GM12878 (cell line): ENCODE measurements at regions not wholly inside any gene's neighbourhood (a gene's known extent, or its start where the extent isn't known, plus 50 kb on each side); places are given as distances from the start of the nearest gene placed in this dataset.

Experiments
- ATAC-seq: fragments of 200-7000 bp; cut with Tn5 transposase; 3 replicates; pipeline ENCODE4 v1.9.1; 2020; ENCODE audit warnings: mild to moderate bottlenecking, moderate library complexity
- BruUV-seq: library from RNA; stranded (reverse); fragments of 400-500 nt; replicated peaks from 2 replicates; lab custom pipeline; 2021; lab: Mats Ljungman, UMichigan
- CTCF ChIA-PET: fragments of 300-600 bp; sonication (Branson Sonifier 250); formaldehyde crosslinking; extraction: SDS; loops from one replicate; lab custom pipeline; 2021; ENCODE audit warnings: inconsistent platforms; lab: Yijun Ruan, JAX
- POLR2A ChIA-PET: fragments of 350-600 bp; formaldehyde crosslinking; extraction: SDS; loops from one replicate; lab custom pipeline; 2021; ENCODE audit warnings: inconsistent platforms; lab: Charles Lee
- RAD21 ChIA-PET: fragments of 300-600 bp; sonication (Branson Sonifier 250); formaldehyde crosslinking; loops from one replicate; lab custom pipeline; 2023; ENCODE audit warnings: antibody characterized with exemption; ENCODE audit not compliant: unreplicated experiment; lab: Charles Lee
- SMC1A ChIA-PET: fragments of 300-600 bp; sonication (Branson Sonifier 250); formaldehyde crosslinking; loops from one replicate; lab custom pipeline; 2023; ENCODE audit not compliant: unreplicated experiment, uncharacterized antibody; lab: Charles Lee
- DNase-seq: peaks from one replicate; pipeline ENCODE4 v3.0.0-alpha.2; 2011; ENCODE audit warnings: low read depth, low spot score
- FAIRE-seq: peaks from 3 replicates; lab custom pipeline; 2011; peaks lifted over from hg19 to GRCh38; lab: Jason Lieb, UNC
- H2AFZ ChIP-seq: 2 replicates; pipeline ENCODE4 v1.6.0; 2011; ENCODE audit warnings: low read depth, low read length, control low read depth; ENCODE audit not compliant: control insufficient read depth
- H3K27ac ChIP-seq: 2 replicates; pipeline ENCODE4 v1.5.1; 2011; ENCODE audit warnings: control low read depth; ENCODE audit not compliant: control insufficient read depth, insufficient read depth
- H3K27me3 ChIP-seq, 2 experiments: replicated peaks in 1 of 2; 2 replicates each; pipeline versions ENCODE4 v1.6.0 to v1.6.1; 2011; ENCODE audit warnings: low read length in 1 of 2; ENCODE audit not compliant: control insufficient read depth in 2 of 2, insufficient read depth in 2 of 2
- H3K36me3 ChIP-seq, 2 experiments: 2 replicates each; pipeline ENCODE4 v1.5.1; 2011; ENCODE audit warnings: low read length in 1 of 2; ENCODE audit not compliant: control insufficient read depth in 2 of 2, insufficient read depth in 2 of 2
- H3K4me1 ChIP-seq: 2 replicates; pipeline ENCODE4 v1.6.1; 2011; ENCODE audit warnings: mild to moderate bottlenecking, low read length, moderate library complexity, mixed read lengths; ENCODE audit not compliant: control insufficient read depth, insufficient read depth
- H3K4me2 ChIP-seq: 2 replicates; pipeline ENCODE4 v1.6.0; 2011; ENCODE audit warnings: control low read depth; ENCODE audit not compliant: control insufficient read depth, insufficient read depth
- H3K4me3 ChIP-seq: fragments of 200-600 bp; sonication (generic); 2 replicates; pipeline ENCODE4 v1.5.1; 2016
- H3K79me2 ChIP-seq: 2 replicates; pipeline ENCODE4 v1.6.0; 2011; ENCODE audit warnings: low read length; ENCODE audit not compliant: control insufficient read depth, insufficient read depth
- H3K9ac ChIP-seq: 2 replicates; pipeline ENCODE4 v1.8.0; 2011; ENCODE audit warnings: low read length, control low read depth, mixed read lengths; ENCODE audit not compliant: control insufficient read depth, insufficient read depth
- H3K9me3 ChIP-seq: replicated peaks from 3 replicates; pipeline ENCODE4 v1.5.1; 2011; ENCODE audit warnings: mild to moderate bottlenecking, low read length; ENCODE audit not compliant: control insufficient read depth, insufficient read depth
- H4K20me1 ChIP-seq: 2 replicates; pipeline ENCODE4 v1.6.0; 2011; ENCODE audit not compliant: control insufficient read depth, insufficient read depth
- ASH2L ChIP-seq: fragments of 300-600, 200-600 bp; sonication (generic); IDR thresholded peaks from 2 replicates; pipeline ENCODE4 v1.6.1; 2017; ENCODE audit warnings: low read depth, mild to moderate bottlenecking, borderline replicate concordance
- ATF7 ChIP-seq: fragments of 450-650 bp; IDR thresholded peaks from 2 replicates; pipeline ENCODE4 v1.6.1; 2016; ENCODE audit warnings: low read depth, mild to moderate bottlenecking
- CREB1 ChIP-seq: IDR thresholded peaks from 2 replicates; pipeline ENCODE4 v1.6.1; 2012; ENCODE audit warnings: low read depth, mild to moderate bottlenecking, inconsistent platforms
- NFYB ChIP-seq: IDR thresholded peaks from 2 replicates; pipeline ENCODE4 v1.6.1; 2011; ENCODE audit warnings: low read depth, mild to moderate bottlenecking, low read length, improper control_type of control experiment, moderate library complexity; ENCODE audit not compliant: insufficient read depth
- POLR2A ChIP-seq: IDR thresholded peaks from 2 replicates; pipeline ENCODE4 v1.6.1; 2011; ENCODE audit warnings: low read depth, mild to moderate bottlenecking, low read length
- SP1 ChIP-seq: IDR thresholded peaks from one replicate; pipeline ENCODE4 v1.6.1; 2011; ENCODE audit warnings: low read depth, low read length
- STAT3 ChIP-seq: IDR thresholded peaks from 2 replicates; pipeline ENCODE4 v1.6.1; 2011; ENCODE audit warnings: low read depth, low read length, improper control_type of control experiment
- TCF3 ChIP-seq: IDR thresholded peaks from 2 replicates; pipeline ENCODE4 v1.6.1; 2012; ENCODE audit warnings: low read depth, mild to moderate bottlenecking, low read length, borderline replicate concordance; ENCODE audit not compliant: insufficient read depth
- WGBS: methylation state at CpG from one replicate; pipeline ENCODE4 v1.1.6; 2016; ENCODE audit warnings: low lambda C conversion rate; ENCODE audit not compliant: insufficient replicate concordance, insufficient coverage; ENCODE audit errors: missing lambda C conversion rate; 5-methylcytosine and 5-hydroxymethylcytosine counted together
- in situ Hi-C: fragments of 300-500 bp; cut with MboI; formaldehyde crosslinking; loops from 9 replicates; pipeline ENCODE4 v1.14.3; 2018; ENCODE audit warnings: mixed read lengths
- intact Hi-C: fragments of 100-400 bp; cut with micrococcal nuclease; formaldehyde crosslinking; loops from one replicate; pipeline ENCODE4 v1.14.2; 2022; ENCODE audit not compliant: unreplicated experiment
- TF ChIP-seq, protein P1 (sequence below): fragments of 150-350 bp; IDR thresholded peaks from 2 replicates; pipeline ENCODE4 v1.6.1; 2014; ENCODE audit warnings: mild to moderate bottlenecking, low read depth, low read length
- TF ChIP-seq, protein P2 (sequence below): fragments of 450-650 bp; IDR thresholded peaks from 2 replicates; pipeline ENCODE4 v1.6.1; 2017; ENCODE audit warnings: mild to moderate bottlenecking, low read depth, inconsistent platforms; ENCODE audit not compliant: poor library complexity, severe bottlenecking
- TF ChIP-seq, protein P3 (sequence below): fragments of 450-650 bp; formaldehyde crosslinking; IDR thresholded peaks from 2 replicates; pipeline ENCODE4 v1.5.0; 2022; ENCODE audit warnings: mild to moderate bottlenecking, missing genetic modification characterization
- TF ChIP-seq, protein P4 (sequence below): fragments of 450-650 bp; IDR thresholded peaks from 2 replicates; pipeline ENCODE4 v1.6.1; 2018; ENCODE audit warnings: borderline replicate concordance, mild to moderate bottlenecking; ENCODE audit not compliant: partially characterized antibody
- TF ChIP-seq, protein P5 (sequence below): IDR thresholded peaks from 2 replicates; pipeline ENCODE4 v1.6.1; 2012; ENCODE audit warnings: low read depth, low read length, improper control_type of control experiment

DNA sequence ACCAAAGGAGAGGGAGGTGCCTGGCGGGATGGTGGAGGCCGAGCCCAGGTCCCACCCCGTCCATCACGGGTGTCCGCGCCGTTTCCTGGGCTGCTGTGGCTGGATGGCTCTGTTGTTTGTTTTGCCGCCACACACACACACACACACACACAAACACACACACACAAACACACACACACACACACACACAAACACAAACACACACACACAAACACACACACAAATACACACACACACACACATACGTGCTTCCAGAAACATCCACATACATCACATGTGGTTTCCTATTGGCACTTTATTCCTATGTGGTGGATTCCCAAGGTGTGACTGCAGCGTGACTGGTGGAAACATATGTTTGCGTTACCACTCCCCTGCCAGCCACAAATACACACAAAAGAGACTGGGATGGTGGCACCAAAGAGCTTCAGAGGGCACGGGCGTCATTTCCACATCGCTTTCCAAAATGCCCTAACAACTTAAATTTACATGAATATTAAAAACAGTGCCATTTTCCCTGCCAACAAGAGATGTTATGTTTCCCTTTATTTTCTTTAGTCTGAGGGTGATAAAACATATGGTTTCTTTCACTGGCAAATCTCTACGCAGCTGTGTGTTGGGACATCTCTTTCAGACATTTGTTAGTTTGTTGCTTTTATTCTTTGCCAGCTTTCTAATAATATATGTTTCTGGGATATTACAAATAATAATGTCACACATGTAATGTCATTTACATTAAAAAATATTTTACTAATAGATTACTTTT lies 356.8 kb downstream of the BRD1 start:
- H3K27me3 ChIP-seq, result no peaks in the 10 kb centered on the region
- H4K20me1 ChIP-seq, result no peaks in the 10 kb centered on the region
- FAIRE-seq (no peak), DNase-seq (no peak), ATAC-seq (no peak)
- H3K9me3 ChIP-seq, result no peaks in the 10 kb centered on the region; the same call in 2 of the 3 replicates
- CTCF ChIA-PET, result no interaction called here
- H3K79me2 ChIP-seq, result no peaks in the 10 kb centered on the region
- RAD21 ChIA-PET, result no interaction called here
- SMC1A ChIA-PET, result no interaction called here
- POLR2A ChIA-PET, result no interaction called here
- H3K4me3 ChIP-seq, result no peak overlapping the region
- H3K36me3 ChIP-seq, result no peaks in the 10 kb centered on the region
- H2AFZ ChIP-seq, result no peak overlapping the region
- WGBS, result 82% methylated on average over 14 of the region's 15 CpGs
- H3K9ac ChIP-seq, result no peak overlapping the region
- no peak overlapping the region for H3K4me2 ChIP-seq
- intact Hi-C loops (no loop called here), in situ Hi-C loops (no loop called here)
- no peaks in the 10 kb centered on the region for H3K4me1 ChIP-seq
- no TSS peak for BruUV-seq
- no peak overlapping the region for H3K27ac ChIP-seq
- TF ChIP-seq TCF3 (no peak), NFYB (no peak), ASH2L (no peak), ATF7 (no peak), CREB1 (no peak), POLR2A (no peak), SP1 (no peak), STAT3 (no peak)
- TF ChIP-seq, protein P1, sequence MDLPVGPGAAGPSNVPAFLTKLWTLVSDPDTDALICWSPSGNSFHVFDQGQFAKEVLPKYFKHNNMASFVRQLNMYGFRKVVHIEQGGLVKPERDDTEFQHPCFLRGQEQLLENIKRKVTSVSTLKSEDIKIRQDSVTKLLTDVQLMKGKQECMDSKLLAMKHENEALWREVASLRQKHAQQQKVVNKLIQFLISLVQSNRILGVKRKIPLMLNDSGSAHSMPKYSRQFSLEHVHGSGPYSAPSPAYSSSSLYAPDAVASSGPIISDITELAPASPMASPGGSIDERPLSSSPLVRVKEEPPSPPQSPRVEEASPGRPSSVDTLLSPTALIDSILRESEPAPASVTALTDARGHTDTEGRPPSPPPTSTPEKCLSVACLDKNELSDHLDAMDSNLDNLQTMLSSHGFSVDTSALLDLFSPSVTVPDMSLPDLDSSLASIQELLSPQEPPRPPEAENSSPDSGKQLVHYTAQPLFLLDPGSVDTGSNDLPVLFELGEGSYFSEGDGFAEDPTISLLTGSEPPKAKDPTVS, result no peak
- TF ChIP-seq, protein P2, sequence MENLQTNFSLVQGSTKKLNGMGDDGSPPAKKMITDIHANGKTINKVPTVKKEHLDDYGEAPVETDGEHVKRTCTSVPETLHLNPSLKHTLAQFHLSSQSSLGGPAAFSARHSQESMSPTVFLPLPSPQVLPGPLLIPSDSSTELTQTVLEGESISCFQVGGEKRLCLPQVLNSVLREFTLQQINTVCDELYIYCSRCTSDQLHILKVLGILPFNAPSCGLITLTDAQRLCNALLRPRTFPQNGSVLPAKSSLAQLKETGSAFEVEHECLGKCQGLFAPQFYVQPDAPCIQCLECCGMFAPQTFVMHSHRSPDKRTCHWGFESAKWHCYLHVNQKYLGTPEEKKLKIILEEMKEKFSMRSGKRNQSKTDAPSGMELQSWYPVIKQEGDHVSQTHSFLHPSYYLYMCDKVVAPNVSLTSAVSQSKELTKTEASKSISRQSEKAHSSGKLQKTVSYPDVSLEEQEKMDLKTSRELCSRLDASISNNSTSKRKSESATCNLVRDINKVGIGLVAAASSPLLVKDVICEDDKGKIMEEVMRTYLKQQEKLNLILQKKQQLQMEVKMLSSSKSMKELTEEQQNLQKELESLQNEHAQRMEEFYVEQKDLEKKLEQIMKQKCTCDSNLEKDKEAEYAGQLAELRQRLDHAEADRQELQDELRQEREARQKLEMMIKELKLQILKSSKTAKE, result no peak
- TF ChIP-seq, protein P3, sequence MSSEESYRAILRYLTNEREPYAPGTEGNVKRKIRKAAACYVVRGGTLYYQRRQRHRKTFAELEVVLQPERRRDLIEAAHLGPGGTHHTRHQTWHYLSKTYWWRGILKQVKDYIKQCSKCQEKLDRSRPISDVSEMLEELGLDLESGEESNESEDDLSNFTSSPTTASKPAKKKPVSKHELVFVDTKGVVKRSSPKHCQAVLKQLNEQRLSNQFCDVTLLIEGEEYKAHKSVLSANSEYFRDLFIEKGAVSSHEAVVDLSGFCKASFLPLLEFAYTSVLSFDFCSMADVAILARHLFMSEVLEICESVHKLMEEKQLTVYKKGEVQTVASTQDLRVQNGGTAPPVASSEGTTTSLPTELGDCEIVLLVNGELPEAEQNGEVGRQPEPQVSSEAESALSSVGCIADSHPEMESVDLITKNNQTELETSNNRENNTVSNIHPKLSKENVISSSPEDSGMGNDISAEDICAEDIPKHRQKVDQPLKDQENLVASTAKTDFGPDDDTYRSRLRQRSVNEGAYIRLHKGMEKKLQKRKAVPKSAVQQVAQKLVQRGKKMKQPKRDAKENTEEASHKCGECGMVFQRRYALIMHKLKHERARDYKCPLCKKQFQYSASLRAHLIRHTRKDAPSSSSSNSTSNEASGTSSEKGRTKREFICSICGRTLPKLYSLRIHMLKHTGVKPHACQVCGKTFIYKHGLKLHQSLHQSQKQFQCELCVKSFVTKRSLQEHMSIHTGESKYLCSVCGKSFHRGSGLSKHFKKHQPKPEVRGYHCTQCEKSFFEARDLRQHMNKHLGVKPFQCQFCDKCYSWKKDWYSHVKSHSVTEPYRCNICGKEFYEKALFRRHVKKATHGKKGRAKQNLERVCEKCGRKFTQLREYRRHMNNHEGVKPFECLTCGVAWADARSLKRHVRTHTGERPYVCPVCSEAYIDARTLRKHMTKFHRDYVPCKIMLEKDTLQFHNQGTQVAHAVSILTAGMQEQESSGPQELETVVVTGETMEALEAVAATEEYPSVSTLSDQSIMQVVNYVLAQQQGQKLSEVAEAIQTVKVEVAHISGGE, result no peak
- TF ChIP-seq, protein P4, sequence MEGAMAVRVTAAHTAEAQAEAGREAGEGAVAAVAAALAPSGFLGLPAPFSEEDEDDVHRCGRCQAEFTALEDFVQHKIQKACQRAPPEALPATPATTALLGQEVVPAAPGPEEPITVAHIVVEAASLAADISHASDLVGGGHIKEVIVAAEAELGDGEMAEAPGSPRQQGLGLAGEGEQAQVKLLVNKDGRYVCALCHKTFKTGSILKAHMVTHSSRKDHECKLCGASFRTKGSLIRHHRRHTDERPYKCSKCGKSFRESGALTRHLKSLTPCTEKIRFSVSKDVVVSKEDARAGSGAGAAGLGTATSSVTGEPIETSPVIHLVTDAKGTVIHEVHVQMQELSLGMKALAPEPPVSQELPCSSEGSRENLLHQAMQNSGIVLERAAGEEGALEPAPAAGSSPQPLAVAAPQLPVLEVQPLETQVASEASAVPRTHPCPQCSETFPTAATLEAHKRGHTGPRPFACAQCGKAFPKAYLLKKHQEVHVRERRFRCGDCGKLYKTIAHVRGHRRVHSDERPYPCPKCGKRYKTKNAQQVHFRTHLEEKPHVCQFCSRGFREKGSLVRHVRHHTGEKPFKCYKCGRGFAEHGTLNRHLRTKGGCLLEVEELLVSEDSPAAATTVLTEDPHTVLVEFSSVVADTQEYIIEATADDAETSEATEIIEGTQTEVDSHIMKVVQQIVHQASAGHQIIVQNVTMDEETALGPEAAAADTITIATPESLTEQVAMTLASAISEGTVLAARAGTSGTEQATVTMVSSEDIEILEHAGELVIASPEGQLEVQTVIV, result no peak
- TF ChIP-seq, protein P5, sequence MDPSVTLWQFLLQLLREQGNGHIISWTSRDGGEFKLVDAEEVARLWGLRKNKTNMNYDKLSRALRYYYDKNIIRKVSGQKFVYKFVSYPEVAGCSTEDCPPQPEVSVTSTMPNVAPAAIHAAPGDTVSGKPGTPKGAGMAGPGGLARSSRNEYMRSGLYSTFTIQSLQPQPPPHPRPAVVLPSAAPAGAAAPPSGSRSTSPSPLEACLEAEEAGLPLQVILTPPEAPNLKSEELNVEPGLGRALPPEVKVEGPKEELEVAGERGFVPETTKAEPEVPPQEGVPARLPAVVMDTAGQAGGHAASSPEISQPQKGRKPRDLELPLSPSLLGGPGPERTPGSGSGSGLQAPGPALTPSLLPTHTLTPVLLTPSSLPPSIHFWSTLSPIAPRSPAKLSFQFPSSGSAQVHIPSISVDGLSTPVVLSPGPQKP, result no peak
